Progenitor cell of endocrine pancreas (in vitro differentiated cells): ENCODE measurements at regions not wholly inside any gene's neighbourhood (a gene's known extent, or its start where the extent isn't known, plus 50 kb on each side); places are given as distances from the start of the nearest gene placed in this dataset.

Source experiments
- DNase-seq: peaks from one replicate; pipeline ENCODE4 v3.0.0; 2021; ENCODE audit warnings: low spot score; ENCODE audit not compliant: unreplicated experiment
- H3K27ac Mint-ChIP-seq: 2 replicates; pipeline ENCODE4 v1.8.0; 2021; ENCODE audit warnings: mild to moderate bottlenecking, moderate library complexity, mixed read lengths
- H3K27me3 Mint-ChIP-seq: 2 replicates; pipeline ENCODE4 v1.8.0; 2021; ENCODE audit warnings: mixed read lengths
- H3K36me3 Mint-ChIP-seq: 2 replicates; pipeline ENCODE4 v1.8.0; 2022; ENCODE audit warnings: mixed read lengths; ENCODE audit not compliant: insufficient read depth
- H3K4me1 Mint-ChIP-seq: 2 replicates; pipeline ENCODE4 v1.8.0; 2021; ENCODE audit warnings: low read depth, mixed read lengths
- H3K4me3 Mint-ChIP-seq: 2 replicates; pipeline ENCODE4 v1.8.0; 2021; ENCODE audit warnings: low read depth, mild to moderate bottlenecking, moderate library complexity, mixed read lengths
- H3K9me3 Mint-ChIP-seq: 2 replicates; pipeline ENCODE4 v1.8.0; 2021; ENCODE audit warnings: low read depth, mixed read lengths
- TF ChIP-seq, protein P1 (sequence below): fragments of 200-600 bp; sonication (generic); IDR thresholded peaks from one replicate; pipeline ENCODE4 v1.5.0; 2021; ENCODE audit warnings: antibody characterized with exemption, mild to moderate bottlenecking; ENCODE audit not compliant: unreplicated experiment

DNA sequence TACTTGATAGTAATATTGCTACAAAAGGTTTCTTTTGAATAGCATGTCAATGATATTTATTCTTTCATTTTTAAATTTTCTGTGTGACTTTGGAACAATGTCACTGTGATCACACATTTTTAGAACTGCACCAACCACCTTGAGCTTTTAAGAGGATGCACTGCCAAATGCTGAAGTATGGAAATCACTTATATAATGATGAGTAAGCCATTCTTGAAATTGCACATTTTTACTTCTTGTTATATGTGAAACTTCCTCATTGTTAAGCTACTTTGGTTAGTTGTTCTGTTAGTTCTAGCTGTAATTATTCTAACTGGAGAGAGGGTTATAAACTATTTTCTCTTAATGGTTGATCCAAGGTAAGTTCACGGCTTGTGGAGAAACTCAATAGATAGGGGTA is 547.5 kb downstream of the ZIC1 start:
- no peak overlapping the region for H3K4me3 Mint-ChIP-seq
- DNase-seq: no peak
- peaks cover 2% of the 10 kb centered on the region for H3K9me3 Mint-ChIP-seq
- H3K27me3 Mint-ChIP-seq: no peaks in the 10 kb centered on the region
- no peaks in the 10 kb centered on the region for H3K36me3 Mint-ChIP-seq
- no peak overlapping the region for H3K27ac Mint-ChIP-seq
- H3K4me1 Mint-ChIP-seq: peaks cover 5% of the 10 kb centered on the region
- TF ChIP-seq, protein P1, sequence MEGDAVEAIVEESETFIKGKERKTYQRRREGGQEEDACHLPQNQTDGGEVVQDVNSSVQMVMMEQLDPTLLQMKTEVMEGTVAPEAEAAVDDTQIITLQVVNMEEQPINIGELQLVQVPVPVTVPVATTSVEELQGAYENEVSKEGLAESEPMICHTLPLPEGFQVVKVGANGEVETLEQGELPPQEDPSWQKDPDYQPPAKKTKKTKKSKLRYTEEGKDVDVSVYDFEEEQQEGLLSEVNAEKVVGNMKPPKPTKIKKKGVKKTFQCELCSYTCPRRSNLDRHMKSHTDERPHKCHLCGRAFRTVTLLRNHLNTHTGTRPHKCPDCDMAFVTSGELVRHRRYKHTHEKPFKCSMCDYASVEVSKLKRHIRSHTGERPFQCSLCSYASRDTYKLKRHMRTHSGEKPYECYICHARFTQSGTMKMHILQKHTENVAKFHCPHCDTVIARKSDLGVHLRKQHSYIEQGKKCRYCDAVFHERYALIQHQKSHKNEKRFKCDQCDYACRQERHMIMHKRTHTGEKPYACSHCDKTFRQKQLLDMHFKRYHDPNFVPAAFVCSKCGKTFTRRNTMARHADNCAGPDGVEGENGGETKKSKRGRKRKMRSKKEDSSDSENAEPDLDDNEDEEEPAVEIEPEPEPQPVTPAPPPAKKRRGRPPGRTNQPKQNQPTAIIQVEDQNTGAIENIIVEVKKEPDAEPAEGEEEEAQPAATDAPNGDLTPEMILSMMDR: no peak

DNA sequence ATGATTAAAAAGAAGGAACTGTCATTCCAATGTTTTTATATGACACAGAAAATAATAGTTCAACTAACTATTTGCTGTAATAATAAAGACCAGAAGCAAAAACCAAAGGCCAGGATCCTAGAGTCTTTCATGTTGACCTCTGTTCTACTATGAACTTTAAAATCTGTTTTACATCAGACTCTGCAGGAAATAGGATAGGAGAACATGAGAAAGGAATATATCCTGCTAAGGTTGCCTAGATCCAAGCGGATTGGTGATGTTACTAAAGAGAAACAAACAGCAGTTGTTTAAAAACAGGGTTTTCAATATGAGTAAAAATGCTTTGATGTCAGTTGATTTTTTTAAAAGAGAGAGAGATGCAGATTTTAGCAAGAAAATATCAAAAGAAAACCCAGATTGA is 549.6 kb downstream of the ZIC1 start:
- H3K4me3 Mint-ChIP-seq: no peak overlapping the region
- no peaks in the 10 kb centered on the region for H3K36me3 Mint-ChIP-seq
- DNase-seq: no peak
- peaks cover 2% of the 10 kb centered on the region for H3K9me3 Mint-ChIP-seq
- H3K27ac Mint-ChIP-seq: no peak overlapping the region
- TF ChIP-seq, protein P1: no peak
- H3K27me3 Mint-ChIP-seq: no peaks in the 10 kb centered on the region
- peaks cover 7% of the 10 kb centered on the region for H3K4me1 Mint-ChIP-seq

DNA sequence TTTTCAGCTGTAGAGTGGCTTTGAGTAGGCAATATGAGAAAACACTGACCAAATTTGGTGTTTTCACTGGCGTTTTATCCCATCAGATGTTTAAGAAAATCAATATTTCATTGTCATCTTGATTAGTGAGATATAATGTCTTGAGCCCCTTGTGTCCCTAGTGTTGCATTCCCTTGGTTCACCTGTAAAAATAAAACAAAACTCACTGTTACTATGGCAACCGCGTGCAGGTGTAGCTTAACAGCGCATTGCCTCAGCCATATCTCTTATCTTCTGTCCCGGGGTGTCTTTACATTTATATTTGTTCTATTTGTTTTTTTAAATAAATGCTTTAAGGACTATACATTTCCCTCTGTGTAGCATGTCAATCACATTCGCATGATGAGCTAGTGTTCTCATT is 551.6 kb downstream of the ZIC1 start:
- no peaks in the 10 kb centered on the region for H3K36me3 Mint-ChIP-seq
- H3K27ac Mint-ChIP-seq: no peak overlapping the region
- H3K4me3 Mint-ChIP-seq: no peak overlapping the region
- no peaks in the 10 kb centered on the region for H3K27me3 Mint-ChIP-seq
- no peak for DNase-seq
- no peaks in the 10 kb centered on the region for H3K9me3 Mint-ChIP-seq
- TF ChIP-seq, protein P1: no peak
- H3K4me1 Mint-ChIP-seq: peaks cover 7% of the 10 kb centered on the region

DNA sequence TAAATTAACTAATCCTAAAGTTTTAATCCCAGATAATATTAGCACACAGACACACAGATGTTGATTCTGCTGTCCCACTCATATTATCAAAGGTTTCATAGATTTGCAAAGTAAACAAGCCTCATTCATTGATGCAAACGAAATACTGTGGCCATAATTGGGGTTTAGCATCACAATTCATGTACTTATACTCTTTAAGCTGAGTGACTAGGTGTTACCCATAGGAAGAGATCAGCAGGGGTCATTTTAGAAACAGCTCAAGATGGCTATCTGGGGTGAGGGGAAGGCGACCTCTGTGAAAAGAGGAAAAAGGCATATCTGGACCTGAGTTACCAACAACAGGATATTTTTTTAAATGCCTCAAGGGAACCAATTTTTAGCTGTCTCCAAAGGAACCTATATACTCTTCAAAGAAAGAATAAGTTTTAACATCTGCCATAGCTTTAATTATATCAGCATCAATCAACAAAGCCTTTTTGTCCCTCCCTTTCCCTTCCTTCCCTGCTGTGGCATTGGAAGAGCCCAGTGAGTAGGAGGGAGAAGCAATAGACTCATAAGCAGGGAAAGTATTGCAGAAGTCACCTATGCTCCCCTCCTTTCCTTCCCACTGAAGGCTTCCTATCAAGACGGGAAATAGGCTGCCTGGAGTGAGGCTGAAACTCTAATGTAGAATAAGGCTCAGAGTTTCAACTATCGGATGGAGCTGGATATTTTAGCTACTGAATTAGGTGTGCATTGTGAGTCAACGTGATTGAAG is 553.4 kb downstream of the ZIC1 start:
- H3K36me3 Mint-ChIP-seq: no peaks in the 10 kb centered on the region
- no peak for DNase-seq

DNA sequence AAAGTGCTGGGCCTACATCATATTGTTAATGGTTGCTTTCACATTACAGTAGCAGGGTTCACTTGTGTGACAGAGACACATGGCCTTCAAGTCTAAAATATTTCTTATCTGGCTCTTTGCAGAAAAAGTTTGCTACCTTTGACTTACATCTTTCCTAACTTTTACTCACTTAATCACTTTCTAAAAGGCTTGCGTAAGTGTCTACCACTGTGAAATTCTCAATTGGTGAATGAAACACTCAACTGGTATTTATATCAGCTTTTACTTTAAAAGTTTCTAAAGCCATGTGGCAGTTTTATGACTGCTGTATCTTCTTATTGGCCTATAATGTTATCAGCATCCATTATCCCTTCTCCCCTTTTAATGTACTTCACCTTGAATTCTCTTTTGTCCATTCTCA is 554.5 kb downstream of the ZIC1 start:
- Mint-ChIP-seq H3K36me3 (no peaks in the 10 kb centered on the region), H3K27ac (no peak overlapping the region), H3K4me3 (no peak overlapping the region), H3K9me3 (no peaks in the 10 kb centered on the region), H3K4me1 (peaks cover 7% of the 10 kb centered on the region), H3K27me3 (no peaks in the 10 kb centered on the region)
- DNase-seq: no peak
- TF ChIP-seq, protein P1: no peak

More for the DNA sequence above, 553.4 kb downstream of the ZIC1 start:
- H3K9me3 Mint-ChIP-seq: no peaks in the 10 kb centered on the region
- no peaks in the 10 kb centered on the region for H3K27me3 Mint-ChIP-seq
- H3K4me3 Mint-ChIP-seq: no peak overlapping the region
- peaks cover 7% of the 10 kb centered on the region for H3K4me1 Mint-ChIP-seq
- H3K27ac Mint-ChIP-seq: no peak overlapping the region
- TF ChIP-seq, protein P1: no peak
